ENCODE measurements at regions not wholly inside any gene's neighbourhood (a gene's known extent, or its start where the extent isn't known, plus 50 kb on each side); places are given as distances from the start of the nearest gene placed in this dataset.

- ATAC-seq (ENCODE audit: low FRiP score), result no peak
- DNase-seq (ENCODE audit: low spot score), result no peak
- TF ChIP-seq CTCF (IDR thresholded peaks at IDR 0.05), result no peak
Observed at GRCh38 chr2:219916281-219916680, 288.9 kb downstream of the SLC4A3 start.

GRCh38 chr2:219916726-219917440 lies 289.5 kb downstream of the SLC4A3 start:
- DNase-seq (ENCODE audit: low spot score) (no peak), ATAC-seq (ENCODE audit: low FRiP score) (no peak)
- no peak for TF ChIP-seq CTCF (IDR thresholded peaks at IDR 0.05)

DNA sequence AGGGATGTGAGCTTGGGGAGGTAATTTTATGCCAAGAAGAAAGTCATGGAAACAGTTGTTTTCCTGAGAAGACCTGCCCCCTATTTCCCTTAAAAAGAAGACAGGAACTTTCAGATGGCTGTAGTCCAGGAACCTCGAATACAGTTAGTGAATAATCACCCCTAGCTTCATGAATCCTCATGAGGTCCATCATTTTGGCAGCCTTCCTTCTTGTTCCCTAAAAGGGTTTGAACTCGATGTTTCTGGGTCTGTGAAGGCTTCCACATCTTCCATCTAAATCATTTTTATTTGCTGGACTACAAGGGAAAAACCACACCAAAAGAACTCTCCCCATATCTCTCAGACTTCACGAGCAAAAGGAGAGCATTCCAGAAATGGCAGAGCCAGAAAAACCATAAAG lies 290.8 kb downstream of the SLC4A3 start:
- no peak for TF ChIP-seq CTCF (IDR thresholded peaks at IDR 0.05)
- DNase-seq (ENCODE audit: low spot score) (no peak), ATAC-seq (ENCODE audit: low FRiP score) (no peak)

- TF ChIP-seq CTCF (IDR thresholded peaks at IDR 0.05), result no peak
- DNase-seq (ENCODE audit: low spot score), result no peak
- no peak for ATAC-seq (ENCODE audit: low FRiP score)
Observed at GRCh38 chr2:219918944-219919343, 291.5 kb downstream of the SLC4A3 start.

DNA sequence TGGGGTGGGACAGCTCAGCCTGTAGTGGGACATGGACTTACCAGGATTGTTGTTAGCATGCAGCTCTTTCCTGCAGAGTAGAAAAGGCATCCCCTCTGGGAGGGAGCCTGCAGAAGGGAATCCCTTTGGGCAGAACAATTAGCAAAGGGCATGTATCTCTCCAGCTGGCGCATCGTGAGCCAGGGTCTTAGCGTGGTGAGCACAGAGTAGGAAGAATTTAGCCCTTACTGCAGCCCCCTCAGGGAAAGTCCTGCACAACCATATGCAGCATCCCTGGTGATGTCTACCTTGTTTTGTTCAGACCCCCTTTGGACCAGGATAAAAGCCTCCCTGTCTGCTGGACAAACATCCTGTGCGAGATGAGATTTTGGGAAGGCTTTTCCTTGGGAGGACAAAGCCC lies 292.1 kb downstream of the SLC4A3 start:
- ATAC-seq (ENCODE audit: low FRiP score) (no peak), DNase-seq (ENCODE audit: low spot score) (no peak)
- no peak for TF ChIP-seq CTCF (IDR thresholded peaks at IDR 0.05)

GRCh38 chr2:219929835-219930234 lies 302.4 kb downstream of the SLC4A3 start:
- no peak for TF ChIP-seq CTCF (IDR thresholded peaks at IDR 0.05)
- DNase-seq (ENCODE audit: low spot score) (no peak), ATAC-seq (ENCODE audit: low FRiP score) (no peak)

DNA sequence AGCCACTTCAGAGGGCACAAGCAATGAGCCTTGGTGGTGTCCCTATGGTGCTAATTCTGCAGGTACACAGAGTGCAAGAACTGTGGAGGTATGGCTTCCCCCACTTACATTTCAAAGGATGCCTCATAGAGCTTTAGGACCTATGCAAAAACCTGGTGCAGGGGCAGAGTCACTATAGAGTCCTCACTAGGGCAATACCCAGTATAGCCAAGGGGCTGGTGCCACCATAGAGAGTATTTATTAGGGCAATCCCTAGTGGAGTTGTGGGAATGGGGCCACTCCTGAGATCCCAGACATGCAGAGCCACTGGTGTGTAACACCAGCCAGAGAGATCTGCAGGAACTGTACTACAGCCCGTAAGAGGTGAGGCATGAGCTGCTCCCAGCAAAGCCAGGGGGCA lies 312.2 kb downstream of the SLC4A3 start:
- TF ChIP-seq CTCF (IDR thresholded peaks at IDR 0.05), result no peak
- DNase-seq (ENCODE audit: low spot score), result no peak
- no peak for ATAC-seq (ENCODE audit: low FRiP score)

Measured in omental fat pad (tissue), 3 donors.